CD4-positive, alpha-beta T cell (primary cell): ENCODE measurements at regions not wholly inside any gene's neighbourhood (a gene's known extent, or its start where the extent isn't known, plus 50 kb on each side); places are given as distances from the start of the nearest gene placed in this dataset.

Experiments used
- ATAC-seq: fragments of 200-7000 bp; cut with Tn5 transposase; one replicate; pipeline ENCODE4 v1.10.0; 2022; ENCODE audit warnings: mild to moderate bottlenecking; ENCODE audit not compliant: poor library complexity
- CTCF ChIA-PET: fragments of 350-600 bp; sonication (Branson Sonifier 250); formaldehyde crosslinking; loops from one replicate; lab custom pipeline; 2021; ENCODE audit warnings: antibody characterized with exemption, inconsistent platforms; lab: Charles Lee
- POLR2A ChIA-PET: fragments of 350-600 bp; sonication (Branson Sonifier 250); formaldehyde crosslinking; loops from one replicate; lab custom pipeline; 2021; ENCODE audit warnings: antibody characterized with exemption, inconsistent platforms; lab: Charles Lee
- DNase-seq, 14 experiments: peaks; one replicate each; pipeline ENCODE4 v3.0.0-alpha.2; 2013 to 2020; ENCODE audit warnings: mixed read lengths in 2 of 14
- H3K27ac ChIP-seq, 2 donors: one replicate each; pipeline versions ENCODE4 v1.5.1 to v1.7.0; 2013; ENCODE audit warnings: low read length in 2 of 2, low read depth in 1 of 2, mild to moderate bottlenecking in 1 of 2
- H3K27me3 ChIP-seq, 2 experiments: 1 replicate in 1 of 2; 2 replicates in 1 of 2; pipeline versions ENCODE4 v1.6.1 to v1.7.0; 2013; ENCODE audit warnings: low read length in 2 of 2, control low read depth in 1 of 2, mild to moderate bottlenecking in 1 of 2, moderate library complexity in 1 of 2; ENCODE audit not compliant: insufficient read depth in 2 of 2, control insufficient read depth in 1 of 2
- H3K36me3 ChIP-seq: one replicate; pipeline ENCODE4 v1.6.1; 2013; ENCODE audit warnings: low read length, control low read depth; ENCODE audit not compliant: insufficient read depth
- H3K4me1 ChIP-seq: one replicate; pipeline ENCODE4 v1.6.1; 2013; ENCODE audit warnings: low read length, control low read depth; ENCODE audit not compliant: insufficient read depth
- H3K4me3 ChIP-seq: one replicate; pipeline ENCODE4 v1.5.1; 2013; ENCODE audit warnings: mild to moderate bottlenecking, low read length, moderate library complexity
- H3K9me3 ChIP-seq, 2 experiments: 1 replicate in 1 of 2; 2 replicates in 1 of 2; pipeline versions ENCODE4 v1.6.1 to v1.7.0; 2013; ENCODE audit warnings: low read length in 2 of 2, mild to moderate bottlenecking in 2 of 2, control low read depth in 1 of 2, moderate library complexity in 1 of 2; ENCODE audit not compliant: control insufficient read depth in 1 of 2, insufficient read depth in 1 of 2
- H3K27ac Mint-ChIP-seq: one replicate; pipeline ENCODE4 v1.8.0; 2020; ENCODE audit warnings: mixed read lengths
- H3K27me3 Mint-ChIP-seq: one replicate; pipeline ENCODE4 v1.8.0; 2021; ENCODE audit warnings: mixed read lengths
- H3K36me3 Mint-ChIP-seq: one replicate; pipeline ENCODE4 v1.8.0; 2021; ENCODE audit warnings: low read depth, mixed read lengths
- H3K4me1 Mint-ChIP-seq: one replicate; pipeline ENCODE4 v1.8.0; 2021; ENCODE audit warnings: low read depth, mixed read lengths
- H3K4me3 Mint-ChIP-seq: one replicate; pipeline ENCODE4 v1.8.0; 2020; ENCODE audit warnings: mild to moderate bottlenecking, mixed read lengths
- H3K9me3 Mint-ChIP-seq: one replicate; pipeline ENCODE4 v1.8.0; 2020; ENCODE audit warnings: mixed read lengths
- CTCF ChIP-seq: fragments of 200-600 bp; IDR thresholded peaks from one replicate; pipeline ENCODE4 v1.8.0; 2022; ENCODE audit warnings: antibody characterized with exemption, mild to moderate bottlenecking
- intact Hi-C, 2 experiments: fragments of 100-400 bp; cut with DNase I in 1 of 2; cut with micrococcal nuclease in 1 of 2; formaldehyde crosslinking; loops; one replicate each; pipeline versions ENCODE4 v1.15.1 to v1.9.0; 2023 to 2025; cut with DNase I, micrococcal nuclease

GRCh38 chr5:73344835-73345234 lies 103.7 kb downstream of the FOXD1 start:
- H3K4me1 Mint-ChIP-seq = no peaks in the 10 kb centered on the region
- H3K27me3 ChIP-seq = peaks cover 8 to 24% of the 10 kb centered on the region in 2 experiments
- H3K4me3 Mint-ChIP-seq = no peak overlapping the region
- H3K36me3 Mint-ChIP-seq = no peaks in the 10 kb centered on the region
- no peak for DNase-seq
- intact Hi-C loops = no loop called here
- H3K4me1 ChIP-seq = no peaks in the 10 kb centered on the region
- H3K27ac Mint-ChIP-seq = no peak overlapping the region
- peaks cover 24% of the 10 kb centered on the region for H3K9me3 Mint-ChIP-seq
- H3K9me3 ChIP-seq = peaks cover 10 to 12% of the 10 kb centered on the region in 2 experiments
- no peak overlapping the region for H3K4me3 ChIP-seq
- H3K27me3 Mint-ChIP-seq = peaks cover 81% of the 10 kb centered on the region
- TF ChIP-seq CTCF = no peak
- ChIA-PET POLR2A (no interaction called here), CTCF (no interaction called here)
- no peak overlapping the region for H3K27ac ChIP-seq
- ATAC-seq = no peak
- H3K36me3 ChIP-seq = no peaks in the 10 kb centered on the region

GRCh38 chr5:73339711-73340110 lies 108.9 kb downstream of the FOXD1 start:
- Histone ChIP-seq H3K27ac (no peak overlapping the region), H3K4me3 (no peak overlapping the region), H3K9me3 (peaks cover 0 to 11% of the 10 kb centered on the region in 2 experiments), H3K36me3 (no peaks in the 10 kb centered on the region), H3K4me1 (no peaks in the 10 kb centered on the region), H3K27me3 (peaks cover 24 to 51% of the 10 kb centered on the region in 2 experiments)
- Mint-ChIP-seq H3K27me3 (peaks cover 85% of the 10 kb centered on the region), H3K36me3 (no peaks in the 10 kb centered on the region), H3K4me3 (no peak overlapping the region), H3K27ac (no peak overlapping the region), H3K4me1 (no peaks in the 10 kb centered on the region), H3K9me3 (no peaks in the 10 kb centered on the region)
- intact Hi-C loops = no loop called here
- TF ChIP-seq CTCF = no peak
- ATAC-seq (no peak), DNase-seq (no peak)
- CTCF ChIA-PET = no interaction called here
- POLR2A ChIA-PET = no interaction called here

- Mint-ChIP-seq H3K27ac (no peak overlapping the region), H3K27me3 (peaks cover 85% of the 10 kb centered on the region), H3K36me3 (no peaks in the 10 kb centered on the region), H3K4me3 (no peak overlapping the region), H3K9me3 (no peaks in the 10 kb centered on the region), H3K4me1 (no peaks in the 10 kb centered on the region)
- intact Hi-C loops = no loop called here
- Histone ChIP-seq H3K36me3 (no peaks in the 10 kb centered on the region), H3K9me3 (peaks cover 0 to 11% of the 10 kb centered on the region in 2 experiments), H3K27ac (no peak overlapping the region), H3K4me3 (no peak overlapping the region), H3K27me3 (peaks cover 24 to 54% of the 10 kb centered on the region in 2 experiments), H3K4me1 (no peaks in the 10 kb centered on the region)
- ChIA-PET POLR2A (no interaction called here), CTCF (no interaction called here)
- DNase-seq (no peak), ATAC-seq (no peak)
- no peak for TF ChIP-seq CTCF
Measured at GRCh38 chr5:73339051-73339575, 109.5 kb downstream of the FOXD1 start.
